AG04450 (cell line): ENCODE measurements at regions not wholly inside any gene's neighbourhood (a gene's known extent, or its start where the extent isn't known, plus 50 kb on each side); places are given as distances from the start of the nearest gene placed in this dataset.

Experiments used
- CTCF ChIA-PET: fragments of 300-600, 350-600 bp; formaldehyde crosslinking; extraction: SDS; loops from one replicate; lab custom pipeline; 2022; ENCODE audit warnings: antibody characterized with exemption, inconsistent platforms; lab: Charles Lee
- POLR2A ChIA-PET: fragments of 350-600 bp; formaldehyde crosslinking; extraction: SDS; loops from one replicate; lab custom pipeline; 2021; ENCODE audit warnings: antibody characterized with exemption, inconsistent platforms; lab: Yijun Ruan, JAX
- DNase-seq: peaks from one replicate; pipeline ENCODE4 v3.0.0-alpha.2; 2011; ENCODE audit warnings: low read depth, low spot score
- H3K27ac ChIP-seq: one replicate; pipeline ENCODE4 v1.5.1; 2012; ENCODE audit warnings: low read depth, low read length, control low read depth
- H3K27me3 ChIP-seq: one replicate; pipeline ENCODE4 v1.6.0; 2012; ENCODE audit warnings: low read length; ENCODE audit not compliant: control insufficient read depth, insufficient read depth
- H3K4me3 ChIP-seq: 2 replicates; pipeline ENCODE4 v1.5.1; 2011; ENCODE audit warnings: mild to moderate bottlenecking, low read depth, low read length, control low read depth
- H3K9me3 ChIP-seq: 2 replicates; pipeline ENCODE4 v1.5.1; 2012; ENCODE audit warnings: low read length; ENCODE audit not compliant: control insufficient read depth, insufficient read depth
- TF ChIP-seq, protein P1 (sequence below): IDR thresholded peaks from 2 replicates; pipeline ENCODE4 v1.5.1; 2011; ENCODE audit warnings: low read depth, low read length, control low read depth, inconsistent platforms

DNA sequence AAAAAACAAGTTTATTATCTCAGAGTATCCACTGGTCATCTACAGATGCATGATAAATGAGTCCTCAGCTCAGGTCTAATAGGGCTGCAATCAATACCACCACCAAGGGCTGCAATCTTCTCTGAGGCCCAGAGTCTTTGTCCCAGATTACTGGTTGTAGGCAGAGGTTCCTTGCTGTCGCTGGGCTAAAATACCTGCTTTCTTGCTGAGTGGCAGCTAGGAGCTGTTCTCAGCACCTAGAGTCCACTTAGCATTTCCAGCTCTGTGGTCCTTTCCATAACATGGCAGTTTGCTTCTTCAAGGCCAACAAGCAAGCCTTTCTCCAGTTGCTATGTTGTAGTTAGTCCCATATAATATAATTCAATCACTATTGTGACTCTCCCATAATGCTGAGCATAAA is 351.3 kb downstream of the SLITRK1 start:
- ChIA-PET POLR2A (no interaction called here), CTCF (no interaction called here)
- no peak overlapping the region for H3K27ac ChIP-seq
- no peak for DNase-seq
- no peak overlapping the region for H3K4me3 ChIP-seq
- TF ChIP-seq, protein P1, sequence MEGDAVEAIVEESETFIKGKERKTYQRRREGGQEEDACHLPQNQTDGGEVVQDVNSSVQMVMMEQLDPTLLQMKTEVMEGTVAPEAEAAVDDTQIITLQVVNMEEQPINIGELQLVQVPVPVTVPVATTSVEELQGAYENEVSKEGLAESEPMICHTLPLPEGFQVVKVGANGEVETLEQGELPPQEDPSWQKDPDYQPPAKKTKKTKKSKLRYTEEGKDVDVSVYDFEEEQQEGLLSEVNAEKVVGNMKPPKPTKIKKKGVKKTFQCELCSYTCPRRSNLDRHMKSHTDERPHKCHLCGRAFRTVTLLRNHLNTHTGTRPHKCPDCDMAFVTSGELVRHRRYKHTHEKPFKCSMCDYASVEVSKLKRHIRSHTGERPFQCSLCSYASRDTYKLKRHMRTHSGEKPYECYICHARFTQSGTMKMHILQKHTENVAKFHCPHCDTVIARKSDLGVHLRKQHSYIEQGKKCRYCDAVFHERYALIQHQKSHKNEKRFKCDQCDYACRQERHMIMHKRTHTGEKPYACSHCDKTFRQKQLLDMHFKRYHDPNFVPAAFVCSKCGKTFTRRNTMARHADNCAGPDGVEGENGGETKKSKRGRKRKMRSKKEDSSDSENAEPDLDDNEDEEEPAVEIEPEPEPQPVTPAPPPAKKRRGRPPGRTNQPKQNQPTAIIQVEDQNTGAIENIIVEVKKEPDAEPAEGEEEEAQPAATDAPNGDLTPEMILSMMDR = no peak
- no peaks in the 10 kb centered on the region for H3K27me3 ChIP-seq
- H3K9me3 ChIP-seq = peaks cover 7% of the 10 kb centered on the region

DNA sequence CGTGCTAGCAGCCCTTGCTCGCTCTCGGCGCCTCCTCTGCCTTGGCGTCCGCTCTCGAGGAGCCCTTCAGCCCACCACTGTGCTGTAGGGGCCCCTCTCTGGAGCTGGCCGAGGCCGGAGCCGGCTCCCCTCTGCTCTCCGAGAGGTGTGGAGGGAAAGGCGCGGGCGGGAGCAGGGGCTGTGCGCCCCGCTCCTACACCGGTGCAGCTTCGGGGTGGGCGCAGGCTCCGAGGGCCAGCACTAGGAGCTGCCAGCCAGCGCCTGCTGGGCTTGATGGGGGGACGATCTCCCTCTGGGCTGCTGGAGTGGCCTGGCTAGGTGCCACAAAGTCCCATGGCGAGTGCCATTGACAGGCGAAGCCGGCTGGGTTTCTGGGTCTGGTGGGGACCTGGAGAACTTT is 365.5 kb downstream of the SLITRK1 start:
- POLR2A ChIA-PET = no interaction called here
- no peaks in the 10 kb centered on the region for H3K27me3 ChIP-seq
- H3K27ac ChIP-seq = no peak overlapping the region
- TF ChIP-seq, protein P1 = no peak
- H3K9me3 ChIP-seq = peaks cover 6% of the 10 kb centered on the region; the same call in 1 of the 2 replicates
- no peak overlapping the region for H3K4me3 ChIP-seq
- no peak for DNase-seq
- CTCF ChIA-PET = no interaction called here

GRCh38 chr13:83515268-83516015 is 366.8 kb downstream of the SLITRK1 start:
- Histone ChIP-seq H3K9me3 (peaks cover 6% of the 10 kb centered on the region; the same call in 1 of the 2 replicates), H3K27ac (no peak overlapping the region), H3K27me3 (no peaks in the 10 kb centered on the region), H3K4me3 (no peak overlapping the region)
- ChIA-PET CTCF (no interaction called here), POLR2A (no interaction called here)
- TF ChIP-seq, protein P1 = no peak
- no peak for DNase-seq

DNA sequence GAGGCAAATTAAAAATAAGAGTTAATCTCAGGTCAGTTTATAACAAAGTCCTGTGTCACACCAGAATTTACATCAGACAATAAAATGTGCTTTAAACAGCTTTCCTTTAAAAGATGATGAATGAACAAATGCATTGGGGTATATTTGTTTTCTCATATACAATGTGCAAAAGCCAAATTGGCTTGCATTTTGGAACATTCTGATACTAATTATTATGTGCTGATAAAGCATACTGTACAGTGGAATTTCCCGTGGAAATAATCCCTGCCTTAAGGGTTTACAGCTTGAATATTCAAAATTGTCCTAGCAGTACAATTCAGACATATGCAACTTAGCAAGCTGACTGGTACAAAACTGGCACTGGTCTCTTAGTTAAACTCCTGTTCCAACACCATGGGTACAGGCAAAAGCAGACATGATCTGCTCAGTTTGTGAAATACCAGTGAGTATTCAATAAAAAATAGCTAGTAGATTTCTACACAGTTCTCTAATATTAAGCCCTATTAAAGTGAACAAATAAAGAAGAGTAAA is 373.4 kb downstream of the SLITRK1 start:
- no peak overlapping the region for H3K27ac ChIP-seq
- CTCF ChIA-PET = no interaction called here
- H3K4me3 ChIP-seq = no peak overlapping the region
- H3K27me3 ChIP-seq = no peaks in the 10 kb centered on the region
- TF ChIP-seq, protein P1 = no peak
- POLR2A ChIA-PET = no interaction called here
- no peak for DNase-seq
- H3K9me3 ChIP-seq = no peaks in the 10 kb centered on the region

GRCh38 chr13:83503424-83503823 is 378.9 kb downstream of the SLITRK1 start:
- ChIA-PET POLR2A (no interaction called here), CTCF (no interaction called here)
- no peaks in the 10 kb centered on the region for H3K9me3 ChIP-seq
- no peak for DNase-seq
- H3K27ac ChIP-seq = no peak overlapping the region
- H3K4me3 ChIP-seq = no peak overlapping the region
- TF ChIP-seq, protein P1 = no peak
- H3K27me3 ChIP-seq = no peaks in the 10 kb centered on the region
